Parathyroid adenoma (tissue), 2 donors: ENCODE measurements at regions not wholly inside any gene's neighbourhood (a gene's known extent, or its start where the extent isn't known, plus 50 kb on each side); places are given as distances from the start of the nearest gene placed in this dataset.

ENCODE experiments used
- H2AFZ ChIP-seq: fragments of 300-600 bp; sonication (generic); one replicate; pipeline ENCODE4 v1.7.0; 2017; ENCODE audit warnings: antibody characterized with exemption, mild to moderate bottlenecking
- H3K27ac ChIP-seq: fragments of 300-600 bp; sonication (generic); one replicate; pipeline ENCODE4 v1.7.0; 2017
- H3K27me3 ChIP-seq: fragments of 300-600 bp; sonication (generic); one replicate; pipeline ENCODE4 v1.7.0; 2017; ENCODE audit warnings: low read length; ENCODE audit not compliant: control insufficient read depth, insufficient read depth
- H3K36me3 ChIP-seq: fragments of 300-600 bp; sonication (generic); one replicate; pipeline ENCODE4 v1.7.0; 2017; ENCODE audit warnings: low read length; ENCODE audit not compliant: control insufficient read depth, insufficient read depth
- H3K4me1 ChIP-seq: fragments of 300-600 bp; sonication (generic); one replicate; pipeline ENCODE4 v1.7.0; 2017; ENCODE audit warnings: control low read depth
- H3K4me2 ChIP-seq: fragments of 300-600 bp; sonication (generic); one replicate; pipeline ENCODE4 v1.7.0; 2017; ENCODE audit warnings: low read length
- H3K4me3 ChIP-seq: fragments of 300-600 bp; sonication (generic); one replicate; pipeline ENCODE4 v1.7.0; 2017; ENCODE audit warnings: low read depth, low read length
- H3K79me2 ChIP-seq: fragments of 300-600 bp; sonication (generic); one replicate; pipeline ENCODE4 v1.7.0; 2017; ENCODE audit warnings: control low read depth
- H3K9ac ChIP-seq: fragments of 300-600 bp; sonication (generic); one replicate; pipeline ENCODE4 v1.7.0; 2017; ENCODE audit warnings: mild to moderate bottlenecking
- H3K9me3 ChIP-seq: fragments of 300-600 bp; sonication (generic); one replicate; pipeline ENCODE4 v1.7.0; 2017; ENCODE audit warnings: low read length; ENCODE audit not compliant: control insufficient read depth
- CTCF ChIP-seq: fragments of 300-600 bp; sonication (generic); IDR thresholded peaks from one replicate; pipeline ENCODE4 v1.7.0; 2017; ENCODE audit warnings: antibody characterized with exemption, mild to moderate bottlenecking
- donor health status: primary hyperparathyroidism.

DNA sequence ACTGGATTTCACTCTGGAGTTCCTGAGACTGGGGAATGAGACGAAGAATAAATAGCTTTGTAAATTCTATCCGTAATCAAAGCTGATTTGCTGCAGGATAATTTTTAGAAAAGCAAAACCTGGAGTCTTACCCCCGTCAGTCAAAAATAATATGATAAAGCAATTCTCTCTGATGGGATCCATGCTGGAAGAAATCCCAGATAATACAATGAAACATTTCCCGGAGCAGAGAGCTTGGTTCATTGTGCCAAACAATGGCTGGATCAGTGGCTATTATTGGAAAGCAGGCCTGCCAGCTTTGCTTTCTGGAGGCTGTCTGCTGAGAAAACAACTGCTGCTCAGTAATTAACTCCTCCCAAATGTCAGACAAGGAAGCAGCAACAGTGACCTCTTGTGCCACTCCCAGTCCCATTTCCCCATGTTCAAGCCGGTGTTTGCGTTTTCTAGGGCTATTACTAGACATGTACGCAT is 609.4 kb upstream of the PCDH15 start:
- Histone ChIP-seq H3K27me3 (no peaks in the 10 kb centered on the region), H3K79me2 (no peaks in the 10 kb centered on the region), H2AFZ (no peak overlapping the region), H3K27ac (no peak overlapping the region), H3K4me3 (no peak overlapping the region), H3K9ac (no peak overlapping the region), H3K4me1 (no peaks in the 10 kb centered on the region), H3K9me3 (no peaks in the 10 kb centered on the region), H3K36me3 (no peaks in the 10 kb centered on the region), H3K4me2 (no peak overlapping the region)
- no peak for TF ChIP-seq CTCF

DNA sequence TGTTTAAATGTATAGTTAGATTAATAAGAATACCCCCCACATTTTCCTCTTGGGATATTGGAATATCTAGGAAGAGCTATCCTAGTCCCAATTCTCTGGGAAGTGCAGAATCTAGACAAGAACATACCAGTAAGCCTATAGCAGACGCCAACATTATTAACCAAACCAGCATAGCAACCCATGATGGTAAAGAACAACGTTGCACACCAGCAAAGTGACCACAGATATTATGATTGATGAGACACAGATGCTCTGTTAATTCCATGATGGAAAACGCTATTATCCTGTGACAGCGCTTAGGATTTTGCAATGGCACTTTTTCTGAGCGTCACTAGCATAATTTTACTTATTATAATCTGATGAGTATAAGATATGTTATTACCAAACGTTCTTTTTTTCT is 603.1 kb upstream of the PCDH15 start:
- Histone ChIP-seq H3K36me3 (no peaks in the 10 kb centered on the region), H3K4me3 (no peak overlapping the region), H3K4me2 (no peak overlapping the region), H3K4me1 (no peaks in the 10 kb centered on the region), H3K27me3 (no peaks in the 10 kb centered on the region), H3K9me3 (no peaks in the 10 kb centered on the region), H2AFZ (no peak overlapping the region), H3K79me2 (no peaks in the 10 kb centered on the region), H3K9ac (no peak overlapping the region), H3K27ac (no peak overlapping the region)
- TF ChIP-seq CTCF: no peak

DNA sequence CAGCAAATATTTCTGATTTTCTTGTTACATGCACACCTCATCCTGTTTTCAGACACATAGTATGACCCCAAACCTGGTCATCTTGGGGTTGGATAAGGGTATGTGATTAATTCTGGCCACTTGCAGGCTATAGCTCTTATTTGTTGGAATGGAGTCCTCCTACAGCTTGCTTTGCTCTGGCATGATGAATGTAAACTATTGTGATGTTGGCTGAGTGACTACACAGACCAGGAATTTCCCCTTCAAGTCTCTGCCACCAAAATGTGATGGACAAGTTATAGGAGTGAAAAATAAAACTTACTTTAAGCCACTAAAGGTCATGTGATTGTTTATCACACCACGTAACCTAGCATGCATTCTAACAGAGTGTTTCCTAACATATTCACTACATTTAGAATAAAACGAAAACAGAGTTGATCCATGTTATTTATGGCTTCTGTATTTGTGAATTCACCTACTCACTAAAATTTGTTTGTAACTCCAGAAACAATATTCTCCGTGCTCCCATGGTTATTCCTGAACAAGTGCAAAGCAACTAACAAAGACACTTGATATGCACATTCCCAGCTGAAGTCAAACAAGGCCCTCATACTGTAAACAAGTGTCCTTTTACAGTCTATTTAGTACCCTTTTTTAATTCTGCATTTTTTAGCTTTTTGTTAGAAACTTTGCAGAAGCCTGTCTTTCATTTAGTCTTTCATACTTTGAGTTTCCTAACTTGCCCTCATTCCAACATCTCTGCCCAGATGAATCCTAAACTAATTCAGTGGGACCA is 599.2 kb upstream of the PCDH15 start:
- Histone ChIP-seq H2AFZ (no peak overlapping the region), H3K4me3 (no peak overlapping the region), H3K4me1 (no peaks in the 10 kb centered on the region), H3K79me2 (no peaks in the 10 kb centered on the region), H3K27ac (no peak overlapping the region), H3K27me3 (no peaks in the 10 kb centered on the region), H3K4me2 (no peak overlapping the region), H3K9me3 (no peaks in the 10 kb centered on the region), H3K36me3 (no peaks in the 10 kb centered on the region), H3K9ac (no peak overlapping the region)
- no peak for TF ChIP-seq CTCF

DNA sequence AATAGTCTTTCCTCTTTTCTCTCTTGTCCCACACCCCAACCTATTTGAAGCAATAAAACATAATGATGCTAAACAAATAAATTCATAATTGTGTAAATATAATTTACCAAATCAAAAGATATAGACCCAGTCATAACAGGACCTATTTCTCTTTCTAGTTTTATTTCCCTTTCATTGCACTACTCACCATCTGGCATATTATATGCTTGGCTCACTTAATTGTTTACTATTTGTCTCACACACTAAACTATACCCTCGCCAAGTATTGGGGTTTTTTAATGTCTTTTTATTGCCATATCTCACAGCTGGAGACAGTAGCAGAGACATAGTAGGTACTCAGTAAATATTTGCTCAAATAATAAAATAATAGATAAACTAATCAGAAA is 597.5 kb upstream of the PCDH15 start:
- Histone ChIP-seq H3K9ac (no peak overlapping the region), H3K4me2 (no peak overlapping the region), H3K27me3 (no peaks in the 10 kb centered on the region), H3K9me3 (no peaks in the 10 kb centered on the region), H3K36me3 (no peaks in the 10 kb centered on the region), H3K4me3 (no peak overlapping the region), H3K27ac (no peak overlapping the region), H2AFZ (no peak overlapping the region), H3K4me1 (no peaks in the 10 kb centered on the region), H3K79me2 (no peaks in the 10 kb centered on the region)
- TF ChIP-seq CTCF: no peak
